ENCODE measurements at regions not wholly inside any gene's neighbourhood (a gene's known extent, or its start where the extent isn't known, plus 50 kb on each side); places are given as distances from the start of the nearest gene placed in this dataset.

- Mint-ChIP-seq H3K9me3 (peaks cover 0 to 8% (median 0%) of the 10 kb centered on the region in 3 donors), H3K27ac (no peak overlapping the region), H3K27me3 (peaks cover 13% of the 10 kb centered on the region), H3K36me3 (no peaks in the 10 kb centered on the region), H3K4me1 (no peaks in the 10 kb centered on the region), H3K4me3 (no peak overlapping the region)
These were observed 215.2 kb downstream of the MYLK4 start for GRCh38 chr6:2535506-2535905.

GRCh38 chr6:2534406-2535042, 216.2 kb downstream of the MYLK4 start:
- H3K4me3 Mint-ChIP-seq = no peak overlapping the region
- no peak overlapping the region for H3K27ac Mint-ChIP-seq
- no peaks in the 10 kb centered on the region for H3K4me1 Mint-ChIP-seq
- peaks cover 0 to 8% (median 0%) of the 10 kb centered on the region in 3 donors for H3K9me3 Mint-ChIP-seq
- peaks cover 15% of the 10 kb centered on the region for H3K27me3 Mint-ChIP-seq
- H3K36me3 Mint-ChIP-seq = no peaks in the 10 kb centered on the region

GRCh38 chr6:2531426-2532215, 219.1 kb downstream of the MYLK4 start:
- no peaks in the 10 kb centered on the region for H3K4me1 Mint-ChIP-seq
- no peak overlapping the region for H3K4me3 Mint-ChIP-seq
- no peaks in the 10 kb centered on the region for H3K36me3 Mint-ChIP-seq
- H3K27me3 Mint-ChIP-seq = peaks cover 10% of the 10 kb centered on the region
- H3K27ac Mint-ChIP-seq = no peak overlapping the region
- peaks cover 0 to 8% (median 1%) of the 10 kb centered on the region in 3 donors for H3K9me3 Mint-ChIP-seq

GRCh38 chr6:2529211-2529719, 221.5 kb downstream of the MYLK4 start:
- H3K4me1 Mint-ChIP-seq = no peaks in the 10 kb centered on the region
- H3K27ac Mint-ChIP-seq = no peak overlapping the region
- peaks cover 1 to 10% (median 4%) of the 10 kb centered on the region in 3 donors for H3K9me3 Mint-ChIP-seq
- no peaks in the 10 kb centered on the region for H3K36me3 Mint-ChIP-seq
- no peak overlapping the region for H3K4me3 Mint-ChIP-seq
- peaks cover 7% of the 10 kb centered on the region for H3K27me3 Mint-ChIP-seq

- H3K9me3 Mint-ChIP-seq = peaks cover 1 to 18% (median 6%) of the 10 kb centered on the region in 3 donors
- H3K27ac Mint-ChIP-seq = no peak overlapping the region
- H3K4me1 Mint-ChIP-seq = peaks cover 0 to 1% (median 0%) of the 10 kb centered on the region in 3 donors
- no peak overlapping the region for H3K4me3 Mint-ChIP-seq
- peaks cover 7% of the 10 kb centered on the region for H3K27me3 Mint-ChIP-seq
- no peaks in the 10 kb centered on the region for H3K36me3 Mint-ChIP-seq
These were observed 222.6 kb downstream of the MYLK4 start for GRCh38 chr6:2528156-2528555.

- H3K27ac Mint-ChIP-seq = no peak overlapping the region
- no peaks in the 10 kb centered on the region for H3K36me3 Mint-ChIP-seq
- H3K9me3 Mint-ChIP-seq = peaks cover 3 to 20% (median 8%) of the 10 kb centered on the region in 3 donors
- H3K4me3 Mint-ChIP-seq = no peak overlapping the region
- peaks cover 0 to 4% (median 0%) of the 10 kb centered on the region in 3 donors for H3K4me1 Mint-ChIP-seq
- H3K27me3 Mint-ChIP-seq = peaks cover 7% of the 10 kb centered on the region
These were observed 224.0 kb downstream of the MYLK4 start for GRCh38 chr6:2526766-2527165.

- Mint-ChIP-seq H3K4me3 (no peak overlapping the region), H3K27me3 (peaks cover 3% of the 10 kb centered on the region), H3K36me3 (no peaks in the 10 kb centered on the region), H3K27ac (no peak overlapping the region), H3K9me3 (peaks cover 3 to 25% (median 17%) of the 10 kb centered on the region in 3 donors), H3K4me1 (peaks cover 0 to 4% (median 0%) of the 10 kb centered on the region in 3 donors)
These were observed 226.6 kb downstream of the MYLK4 start for GRCh38 chr6:2524090-2524489.

- peaks cover 3% of the 10 kb centered on the region for H3K27me3 Mint-ChIP-seq
- H3K36me3 Mint-ChIP-seq = no peaks in the 10 kb centered on the region
- H3K9me3 Mint-ChIP-seq = peaks cover 4 to 25% (median 17%) of the 10 kb centered on the region in 3 donors
- H3K4me1 Mint-ChIP-seq = peaks cover 0 to 4% (median 0%) of the 10 kb centered on the region in 3 donors
- no peak overlapping the region for H3K27ac Mint-ChIP-seq
- H3K4me3 Mint-ChIP-seq = no peak overlapping the region
These were observed 227.7 kb downstream of the MYLK4 start for GRCh38 chr6:2523061-2523460.

- H3K4me1 Mint-ChIP-seq = peaks cover 0 to 4% (median 0%) of the 10 kb centered on the region in 3 donors
- peaks cover 4 to 25% (median 17%) of the 10 kb centered on the region in 3 donors for H3K9me3 Mint-ChIP-seq
- no peaks in the 10 kb centered on the region for H3K36me3 Mint-ChIP-seq
- H3K27ac Mint-ChIP-seq = no peak overlapping the region
- H3K4me3 Mint-ChIP-seq = no peak overlapping the region
- H3K27me3 Mint-ChIP-seq = peaks cover 3% of the 10 kb centered on the region
These were observed 228.2 kb downstream of the MYLK4 start for GRCh38 chr6:2522521-2522920.

GRCh38 chr6:2517855-2518473, 232.8 kb downstream of the MYLK4 start:
- H3K36me3 Mint-ChIP-seq = no peaks in the 10 kb centered on the region
- H3K27me3 Mint-ChIP-seq = no peaks in the 10 kb centered on the region
- H3K9me3 Mint-ChIP-seq = peaks cover 4 to 13% (median 10%) of the 10 kb centered on the region in 3 donors
- H3K27ac Mint-ChIP-seq = no peak overlapping the region
- no peak overlapping the region for H3K4me3 Mint-ChIP-seq
- peaks cover 0 to under 1% (median 0%) of the 10 kb centered on the region in 3 donors for H3K4me1 Mint-ChIP-seq

- H3K4me3 Mint-ChIP-seq = no peak overlapping the region
- H3K36me3 Mint-ChIP-seq = no peaks in the 10 kb centered on the region
- peaks cover 2 to 10% (median 8%) of the 10 kb centered on the region in 3 donors for H3K9me3 Mint-ChIP-seq
- H3K27ac Mint-ChIP-seq = no peak overlapping the region
- H3K27me3 Mint-ChIP-seq = no peaks in the 10 kb centered on the region
- no peaks in the 10 kb centered on the region for H3K4me1 Mint-ChIP-seq
These were observed 233.3 kb downstream of the MYLK4 start for GRCh38 chr6:2517401-2517800.

GRCh38 chr6:2516059-2516458, 234.7 kb downstream of the MYLK4 start:
- Mint-ChIP-seq H3K9me3 (peaks cover 2 to 10% (median 5%) of the 10 kb centered on the region in 3 donors), H3K36me3 (peaks cover under 1% of the 10 kb centered on the region), H3K27me3 (peaks cover 2% of the 10 kb centered on the region), H3K27ac (no peak overlapping the region), H3K4me1 (no peaks in the 10 kb centered on the region), H3K4me3 (no peak overlapping the region)

GRCh38 chr6:2514965-2515543, 235.7 kb downstream of the MYLK4 start:
- H3K4me1 Mint-ChIP-seq = no peaks in the 10 kb centered on the region
- peaks cover 2% of the 10 kb centered on the region for H3K36me3 Mint-ChIP-seq
- H3K4me3 Mint-ChIP-seq = no peak overlapping the region
- no peak overlapping the region for H3K27ac Mint-ChIP-seq
- H3K9me3 Mint-ChIP-seq = peaks cover 0 to 5% (median 2%) of the 10 kb centered on the region in 3 donors
- H3K27me3 Mint-ChIP-seq = peaks cover 4% of the 10 kb centered on the region

GRCh38 chr6:2512802-2513201, 237.9 kb downstream of the MYLK4 start:
- Mint-ChIP-seq H3K4me3 (no peak overlapping the region), H3K9me3 (peaks cover 0 to 2% (median 2%) of the 10 kb centered on the region in 3 donors), H3K36me3 (peaks cover 2% of the 10 kb centered on the region), H3K27ac (no peak overlapping the region), H3K27me3 (peaks cover 11% of the 10 kb centered on the region), H3K4me1 (no peaks in the 10 kb centered on the region)

GRCh38 chr6:2510316-2510715, 240.4 kb downstream of the MYLK4 start:
- Mint-ChIP-seq H3K4me3 (no peak overlapping the region), H3K9me3 (peaks cover 0 to 4% (median 2%) of the 10 kb centered on the region in 3 donors), H3K4me1 (no peaks in the 10 kb centered on the region), H3K36me3 (peaks cover 2% of the 10 kb centered on the region), H3K27me3 (peaks cover 14% of the 10 kb centered on the region), H3K27ac (no peak overlapping the region)

All from IgD-negative memory B cell (primary cell).